BJ (cell line): ENCODE measurements at regions not wholly inside any gene's neighbourhood (a gene's known extent, or its start where the extent isn't known, plus 50 kb on each side); places are given as distances from the start of the nearest gene placed in this dataset.

Experiments
- CTCF ChIA-PET: fragments of 350-600 bp; formaldehyde crosslinking; extraction: SDS; loops from one replicate; lab custom pipeline; 2021; ENCODE audit warnings: antibody characterized with exemption, inconsistent platforms; lab: Yijun Ruan, JAX
- POLR2A ChIA-PET: fragments of 300-600 bp; sonication (Branson Sonifier 250); formaldehyde crosslinking; extraction: SDS; loops from one replicate; lab custom pipeline; 2021; ENCODE audit warnings: antibody characterized with exemption; lab: Charles Lee
- DNase-seq: peaks from one replicate; pipeline ENCODE4 v3.0.0-alpha.2; 2011; ENCODE audit warnings: low read depth
- H3K27me3 ChIP-seq: 2 replicates; pipeline ENCODE4 v1.6.0; 2011; ENCODE audit warnings: low read length; ENCODE audit not compliant: control insufficient read depth, insufficient read depth
- H3K36me3 ChIP-seq: 2 replicates; pipeline ENCODE4 v1.5.1; 2011; ENCODE audit warnings: low read length; ENCODE audit not compliant: control insufficient read depth, insufficient read depth
- H3K4me3 ChIP-seq: 2 replicates; pipeline ENCODE4 v1.5.1; 2011; ENCODE audit warnings: low read depth, mild to moderate bottlenecking, control low read depth, low read length
- CTCF ChIP-seq: IDR thresholded peaks from 2 replicates; pipeline ENCODE4 v1.5.1; 2011; ENCODE audit warnings: low read depth, mild to moderate bottlenecking, control low read depth, inconsistent platforms, low read length, moderate library complexity; ENCODE audit not compliant: insufficient read depth

- CTCF ChIA-PET: interaction anchor here (1.1 to 1.9 kb wide), 2 partner anchors 15 to 27 kb away, joined by 3 to 5 read pairs; no protein-coding TSS in a partner anchor
- DNase-seq: no peak
- POLR2A ChIA-PET: no interaction called here
- no peak for TF ChIP-seq CTCF
- Histone ChIP-seq H3K27me3 (peaks cover 8% of the 10 kb centered on the region; the same call in 1 of the 2 replicates), H3K36me3 (no peaks in the 10 kb centered on the region), H3K4me3 (no peak overlapping the region)
These were observed 54.7 kb upstream of the ITPKB start for GRCh38 chr1:226793620-226794276.

- ChIA-PET CTCF (interaction anchor here (0.6 to 1.7 kb wide), 3 partner anchors 7 to 916 kb away, joined by 3 to 4 read pairs (median 4); no protein-coding TSS in a partner anchor), POLR2A (no interaction called here)
- peaks cover 10% of the 10 kb centered on the region for H3K27me3 ChIP-seq
- no peak for TF ChIP-seq CTCF
- no peaks in the 10 kb centered on the region for H3K36me3 ChIP-seq
- no peak overlapping the region for H3K4me3 ChIP-seq
- no peak for DNase-seq
These were observed 53.3 kb upstream of the ITPKB start for GRCh38 chr1:226792368-226792767.

- DNase-seq: no peak
- ChIA-PET POLR2A (no interaction called here), CTCF (interaction anchor here (1.2 kb wide), 1 partner anchor 37 kb away, joined by 4 read pairs; no protein-coding TSS in a partner anchor)
- Histone ChIP-seq H3K36me3 (no peaks in the 10 kb centered on the region), H3K27me3 (peaks cover 9% of the 10 kb centered on the region), H3K4me3 (no peak overlapping the region)
- TF ChIP-seq CTCF: no peak
These were observed 51.6 kb upstream of the ITPKB start for GRCh38 chr1:226790545-226791181.

GRCh38 chr1:226788965-226789364, 49.9 kb upstream of the ITPKB start:
- Histone ChIP-seq H3K4me3 (no peak overlapping the region), H3K36me3 (no peaks in the 10 kb centered on the region), H3K27me3 (peaks cover 7% of the 10 kb centered on the region)
- no peak for DNase-seq
- no peak for TF ChIP-seq CTCF
- POLR2A ChIA-PET: no interaction called here
- CTCF ChIA-PET: no interaction called here
